A549 (cell line): ENCODE measurements at regions not wholly inside any gene's neighbourhood (a gene's known extent, or its start where the extent isn't known, plus 50 kb on each side); places are given as distances from the start of the nearest gene placed in this dataset.

ENCODE experiments used
- ATAC-seq, 2 experiments: fragments of 200-7000 bp in 1 of 2; fragments of >200 bp in 1 of 2; cut with Nextera tagmentation in 1 of 2; cut with Tn5 transposase in 1 of 2; 3 replicates each; pipeline versions ENCODE4 v1.8.0 to v1.9.1; 2018 to 2020; ENCODE audit warnings: mild to moderate bottlenecking in 1 of 2, moderate library complexity in 1 of 2
- CTCF ChIA-PET: fragments of 300-600 bp; sonication (Branson Sonifier 250); formaldehyde crosslinking; extraction: SDS; loops from one replicate; lab custom pipeline; 2021; ENCODE audit warnings: antibody characterized with exemption, inconsistent platforms; lab: Yijun Ruan, JAX
- POLR2A ChIA-PET: fragments of 350-600 bp; formaldehyde crosslinking; extraction: SDS; loops from one replicate; lab custom pipeline; 2021; ENCODE audit warnings: antibody characterized with exemption, inconsistent platforms; lab: Yijun Ruan, JAX
- DNase-seq, 2 experiments: peaks; one replicate each; pipeline versions ENCODE4 v3.0.0 to v3.0.0-alpha.2; 2011 to 2016; ENCODE audit warnings: low read depth in 1 of 2, low spot score in 1 of 2
- FAIRE-seq: peaks from 2 replicates; lab custom pipeline; 2011; peaks lifted over from hg19 to GRCh38; lab: Jason Lieb, UNC
- H3K27ac ChIP-seq, 2 experiments: fragments of >200 bp; sonication (Bioruptor Twin); formaldehyde crosslinking; 3 replicates each; pipeline ENCODE4 v1.5.1; 2016 to 2017
- H3K4me1 ChIP-seq: fragments of >200 bp; sonication (Bioruptor Twin); formaldehyde crosslinking; 3 replicates; pipeline ENCODE4 v1.6.1; 2016
- H3K4me2 ChIP-seq: fragments of >200 bp; sonication (Bioruptor Twin); formaldehyde crosslinking; 3 replicates; pipeline ENCODE4 v1.6.1; 2016
- H3K4me3 ChIP-seq: fragments of >200 bp; sonication (Bioruptor Twin); formaldehyde crosslinking; 3 replicates; pipeline ENCODE4 v1.5.1; 2016
- H3K9me3 ChIP-seq: fragments of >200 bp; sonication (Bioruptor Twin); formaldehyde crosslinking; 3 replicates; pipeline ENCODE4 v1.6.1; 2016
- ATOH8 ChIP-seq: fragments of 250-450 bp; sonication (Bioruptor Pico); IDR thresholded peaks from 2 replicates; pipeline ENCODE4 v1.5.0; 2020; ENCODE audit warnings: low read depth, mild to moderate bottlenecking, moderate library complexity
- BHLHE40 ChIP-seq: IDR thresholded peaks from 2 replicates; pipeline ENCODE4 v1.6.1; 2012; ENCODE audit warnings: low read depth, low read length, inconsistent platforms
- CBX8 ChIP-seq: fragments of 200-600 bp; sonication (generic); IDR thresholded peaks from 2 replicates; pipeline ENCODE4 v1.6.1; 2016
- CTCF ChIP-seq: fragments of >200 bp; sonication (Bioruptor Twin); formaldehyde crosslinking; IDR thresholded peaks from 3 replicates; pipeline ENCODE4 v1.5.1; 2016
- EHF ChIP-seq: fragments of 250-450 bp; sonication (Bioruptor Pico); IDR thresholded peaks from 2 replicates; pipeline ENCODE4 v1.5.0; 2020; ENCODE audit warnings: mild to moderate bottlenecking
- EHMT2 ChIP-seq: fragments of 200-600 bp; sonication (generic); IDR thresholded peaks from 2 replicates; pipeline ENCODE4 v1.6.1; 2016; ENCODE audit warnings: antibody characterized with exemption, low read depth, mild to moderate bottlenecking, moderate library complexity
- FOSB ChIP-seq: fragments of 250-450 bp; sonication (Bioruptor Pico); IDR thresholded peaks from 2 replicates; pipeline ENCODE4 v1.5.0; 2020; ENCODE audit warnings: mild to moderate bottlenecking, moderate library complexity
- FOXS1 ChIP-seq: fragments of 250-450 bp; sonication (Bioruptor Pico); IDR thresholded peaks from 2 replicates; pipeline ENCODE4 v1.5.0; 2020; ENCODE audit warnings: mild to moderate bottlenecking, moderate library complexity
- HDAC2 ChIP-seq: fragments of 200-600 bp; sonication (generic); IDR thresholded peaks from 2 replicates; pipeline ENCODE4 v1.6.1; 2016
- HES2 ChIP-seq: fragments of >200 bp; sonication (Bioruptor Twin); formaldehyde crosslinking; IDR thresholded peaks from 2 replicates; pipeline ENCODE4 v1.6.1; 2016
- HEYL ChIP-seq: fragments of 250-450 bp; sonication (Bioruptor Pico); IDR thresholded peaks from 2 replicates; pipeline ENCODE4 v1.8.0; 2021; ENCODE audit warnings: mild to moderate bottlenecking, moderate library complexity
- HOXB5 ChIP-seq: fragments of 250-450 bp; sonication (Bioruptor Pico); IDR thresholded peaks from 2 replicates; pipeline ENCODE4 v1.5.0; 2020; ENCODE audit warnings: mild to moderate bottlenecking, moderate library complexity
- JUNB ChIP-seq: fragments of >200 bp; sonication (Bioruptor Twin); formaldehyde crosslinking; IDR thresholded peaks from 2 replicates; pipeline ENCODE4 v1.6.1; 2016
- KDM1A ChIP-seq: fragments of 200-600 bp; sonication (generic); IDR thresholded peaks from 2 replicates; pipeline ENCODE4 v1.6.1; 2016; ENCODE audit warnings: low read depth, mild to moderate bottlenecking
- MAFK ChIP-seq: fragments of 450-650 bp; IDR thresholded peaks from 2 replicates; pipeline ENCODE4 v1.6.1; 2014; ENCODE audit not compliant: partially characterized antibody
- MAX ChIP-seq: IDR thresholded peaks from 2 replicates; pipeline ENCODE4 v1.6.1; 2012
- MAZ ChIP-seq: fragments of 150-350 bp; IDR thresholded peaks from 2 replicates; pipeline ENCODE4 v1.6.1; 2014; ENCODE audit warnings: antibody characterized with exemption, low read depth, low read length, borderline replicate concordance
- NFE2L2 ChIP-seq: fragments of 150-350 bp; conservative IDR thresholded peaks from 2 replicates; pipeline ENCODE4 v1.6.1; 2014; ENCODE audit warnings: low read length
- NPAS2 ChIP-seq: fragments of 250-450 bp; sonication (Bioruptor Pico); IDR thresholded peaks from 2 replicates; pipeline ENCODE4 v1.8.0; 2022; ENCODE audit warnings: mild to moderate bottlenecking, moderate library complexity, borderline replicate concordance
- NR3C1 ChIP-seq: fragments of >200 bp; sonication (Bioruptor Twin); formaldehyde crosslinking; IDR thresholded peaks from 3 replicates; pipeline ENCODE4 v1.6.1; 2017
- PHF8 ChIP-seq: fragments of 200-600 bp; sonication (generic); IDR thresholded peaks from 2 replicates; pipeline ENCODE4 v1.6.1; 2016; ENCODE audit warnings: low read depth, mild to moderate bottlenecking, antibody characterized with exemption, moderate library complexity, borderline replicate concordance
- POLR2A ChIP-seq: IDR thresholded peaks from 2 replicates; pipeline ENCODE4 v1.6.1; 2012; ENCODE audit warnings: mild to moderate bottlenecking, low read length
- POLR2AphosphoS2 ChIP-seq: conservative IDR thresholded peaks from 2 replicates; pipeline ENCODE4 v1.6.1; 2012; ENCODE audit warnings: low read length, improper control_type of control experiment, inconsistent platforms
- RAD21 ChIP-seq, 2 experiments: fragments of >200 bp in 1 of 2; sonication (Bioruptor Twin) in 1 of 2; formaldehyde crosslinking in 1 of 2; IDR thresholded peaks in 1 of 2; conservative IDR thresholded peaks in 1 of 2; 2 replicates in 1 of 2; 3 replicates in 1 of 2; pipeline ENCODE4 v1.6.1; 2012 to 2018; ENCODE audit warnings: inconsistent platforms in 1 of 2
- RCOR1 ChIP-seq: fragments of 150-350 bp; IDR thresholded peaks from 2 replicates; pipeline ENCODE4 v1.6.1; 2014; ENCODE audit warnings: antibody characterized with exemption, low read length, low read depth
- REST ChIP-seq: fragments of 200-600 bp; sonication (generic); IDR thresholded peaks from 2 replicates; pipeline ENCODE4 v1.6.1; 2016; ENCODE audit warnings: antibody characterized with exemption, mild to moderate bottlenecking, moderate library complexity
- SREBF2 ChIP-seq: fragments of 450-650 bp; IDR thresholded peaks from 2 replicates; pipeline ENCODE4 v1.6.1; 2014; ENCODE audit warnings: mild to moderate bottlenecking, moderate library complexity
- TFCP2L1 ChIP-seq: fragments of 250-450 bp; sonication (Bioruptor Pico); IDR thresholded peaks from 2 replicates; pipeline ENCODE4 v1.5.0; 2021; ENCODE audit warnings: mild to moderate bottlenecking
- TP53 ChIP-seq: fragments of 250-450 bp; sonication (Bioruptor Pico); IDR thresholded peaks from 2 replicates; pipeline ENCODE4 v1.5.0; 2021; ENCODE audit warnings: mild to moderate bottlenecking, moderate library complexity
- ZFP36 ChIP-seq: fragments of 450-650 bp; IDR thresholded peaks from 2 replicates; pipeline ENCODE4 v1.6.1; 2014; ENCODE audit warnings: borderline replicate concordance; ENCODE audit not compliant: partially characterized antibody
- WGBS: methylation state at CpG from one replicate; pipeline ENCODE4 v1.1.6; 2017; ENCODE audit errors: missing lambda C conversion rate; 5-methylcytosine and 5-hydroxymethylcytosine counted together

- TF ChIP-seq REST (no peak), POLR2AphosphoS2 (no peak), MAZ (no peak), NR3C1 (no peak), FOXS1 (CRISPR knock-in tag) (no peak)
These were observed 593.7 kb downstream of the DNAH5 start (continued) for GRCh38 chr5:13350767-13351166.

GRCh38 chr5:13348568-13348967, 595.9 kb downstream of the DNAH5 start:
- Histone ChIP-seq H3K4me2 (no peak overlapping the region), H3K4me3 (no peak overlapping the region), H3K27ac (no peak overlapping the region), H3K4me1 (no peaks in the 10 kb centered on the region), H3K9me3 (no peaks in the 10 kb centered on the region)
- DNase-seq (no peak), FAIRE-seq (no peak), ATAC-seq (no peak)
- no peak for TF ChIP-seq TFCP2L1
- TF ChIP-seq POLR2A, result no peak
- TF ChIP-seq RAD21 (conservative IDR thresholded peaks at IDR 0.05 in 1 of 2, IDR thresholded peaks at IDR 0.05 in 1 of 2), result no peak
- TF ChIP-seq HES2, result no peak
- no peak for TF ChIP-seq EHMT2
- no peak for TF ChIP-seq KDM1A
- TF ChIP-seq ZFP36, result no peak
- TF ChIP-seq RCOR1, result no peak
- ChIA-PET CTCF (no interaction called here), POLR2A (no interaction called here)
- 10% methylated on average over 3 of the region's 3 CpGs for WGBS

GRCh38 chr5:13346401-13346800, 598.1 kb downstream of the DNAH5 start:
- Histone ChIP-seq H3K4me1 (no peaks in the 10 kb centered on the region), H3K9me3 (no peaks in the 10 kb centered on the region), H3K27ac (no peak overlapping the region), H3K4me3 (no peak overlapping the region), H3K4me2 (no peak overlapping the region)
- no peak for ATAC-seq
- ChIA-PET CTCF (no interaction called here), POLR2A (no interaction called here)
- 54% methylated on average over 4 of the region's 4 CpGs for WGBS
- TF ChIP-seq FOSB, result no peak
- no peak for TF ChIP-seq SREBF2
- TF ChIP-seq HEYL (CRISPR knock-in tag), result no peak
- no peak for TF ChIP-seq POLR2A
- no peak for TF ChIP-seq EHMT2
- no peak for FAIRE-seq
- DNase-seq, result no peak

- 0% methylated on average over 1 of the region's 1 CpG for WGBS
- Histone ChIP-seq H3K9me3 (no peaks in the 10 kb centered on the region), H3K4me1 (no peaks in the 10 kb centered on the region), H3K4me3 (no peak overlapping the region), H3K27ac (no peak overlapping the region), H3K4me2 (no peak overlapping the region)
- TF ChIP-seq PHF8 (no peak), ATOH8 (CRISPR knock-in tag) (no peak), MAX (no peak), HDAC2 (no peak), EHF (CRISPR knock-in tag) (no peak), CTCF (no peak), TP53 (no peak), NPAS2 (no peak), POLR2AphosphoS2 (no peak), JUNB (no peak), NFE2L2 (no peak), CBX8 (no peak), MAFK (no peak), TFCP2L1 (no peak), BHLHE40 (no peak), FOSB (no peak), HOXB5 (CRISPR knock-in tag) (no peak), ZFP36 (no peak), SREBF2 (no peak)
- ATAC-seq, result no peak
- CTCF ChIA-PET, result no interaction called here
- no peak for FAIRE-seq
- POLR2A ChIA-PET, result no interaction called here
- DNase-seq, result no peak
These were observed 605.4 kb downstream of the DNAH5 start for GRCh38 chr5:13339093-13339492.
